Mammary epithelial cell (primary cell): ENCODE measurements at regions not wholly inside any gene's neighbourhood (a gene's known extent, or its start where the extent isn't known, plus 50 kb on each side); places are given as distances from the start of the nearest gene placed in this dataset.

ENCODE experiments used
- CTCF ChIP-seq, 2 donors: IDR thresholded peaks in 1 of 2; conservative IDR thresholded peaks in 1 of 2; 2 replicates each; pipeline ENCODE4 v1.5.1; 2011 to 2012; ENCODE audit warnings: inconsistent platforms in 2 of 2, low read length in 2 of 2, mild to moderate bottlenecking in 2 of 2, control low read depth in 1 of 2, low read depth in 1 of 2; ENCODE audit not compliant: insufficient read depth in 1 of 2; ENCODE audit errors: extremely low read depth in 1 of 2
- EZH2 ChIP-seq: IDR thresholded peaks from 2 replicates; pipeline ENCODE4 v1.6.1; 2012; ENCODE audit warnings: low read length, inconsistent platforms, borderline replicate concordance

- TF ChIP-seq CTCF (conservative IDR thresholded peaks at IDR 0.05 in 1 of 2, IDR thresholded peaks at IDR 0.05 in 1 of 2; ENCODE audit: extremely low read depth in 1 of 2, insufficient read depth in 1 of 2, low read depth in 1 of 2, low read length in 2 of 2) = no peak
- no peak for TF ChIP-seq EZH2
Observed at GRCh38 chr1:38644092-38644491, 215.5 kb downstream of the RRAGC start.
